PC-9 (cell line): ENCODE measurements at regions not wholly inside any gene's neighbourhood (a gene's known extent, or its start where the extent isn't known, plus 50 kb on each side); places are given as distances from the start of the nearest gene placed in this dataset.

Source experiments
- CTCF ChIP-seq: fragments of 200-600 bp; sonication (generic); conservative IDR thresholded peaks from 2 replicates; pipeline ENCODE4 v1.6.1; 2017; ENCODE audit warnings: mixed run types, antibody characterized with exemption, mild to moderate bottlenecking, moderate library complexity
- EZH2 ChIP-seq: fragments of 200-600 bp; sonication (generic); IDR thresholded peaks from 2 replicates; pipeline ENCODE4 v1.8.0; 2017; ENCODE audit warnings: antibody characterized with exemption, low read depth

GRCh38 chr18:77505499-77505898, 255.9 kb downstream of the GALR1 start:
- TF ChIP-seq EZH2, result no peak
- no peak for TF ChIP-seq CTCF
